A549 (cell line): ENCODE measurements at regions not wholly inside any gene's neighbourhood (a gene's known extent, or its start where the extent isn't known, plus 50 kb on each side); places are given as distances from the start of the nearest gene placed in this dataset.

Experiments
- ATAC-seq, 2 experiments: fragments of 200-7000 bp in 1 of 2; fragments of >200 bp in 1 of 2; cut with Nextera tagmentation in 1 of 2; cut with Tn5 transposase in 1 of 2; 3 replicates each; pipeline versions ENCODE4 v1.8.0 to v1.9.1; 2018 to 2020; ENCODE audit warnings: mild to moderate bottlenecking in 1 of 2, moderate library complexity in 1 of 2
- CTCF ChIA-PET: fragments of 300-600 bp; sonication (Branson Sonifier 250); formaldehyde crosslinking; extraction: SDS; loops from one replicate; lab custom pipeline; 2021; ENCODE audit warnings: antibody characterized with exemption, inconsistent platforms; lab: Yijun Ruan, JAX
- POLR2A ChIA-PET: fragments of 350-600 bp; formaldehyde crosslinking; extraction: SDS; loops from one replicate; lab custom pipeline; 2021; ENCODE audit warnings: antibody characterized with exemption, inconsistent platforms; lab: Yijun Ruan, JAX
- DNase-seq, 2 experiments: peaks; one replicate each; pipeline versions ENCODE4 v3.0.0 to v3.0.0-alpha.2; 2011 to 2016; ENCODE audit warnings: low read depth in 1 of 2, low spot score in 1 of 2
- FAIRE-seq: peaks from 2 replicates; lab custom pipeline; 2011; peaks lifted over from hg19 to GRCh38; lab: Jason Lieb, UNC
- H3K27ac ChIP-seq, 2 experiments: fragments of >200 bp; sonication (Bioruptor Twin); formaldehyde crosslinking; 3 replicates each; pipeline ENCODE4 v1.5.1; 2016 to 2017
- H3K4me1 ChIP-seq: fragments of >200 bp; sonication (Bioruptor Twin); formaldehyde crosslinking; 3 replicates; pipeline ENCODE4 v1.6.1; 2016
- H3K4me2 ChIP-seq: fragments of >200 bp; sonication (Bioruptor Twin); formaldehyde crosslinking; 3 replicates; pipeline ENCODE4 v1.6.1; 2016
- H3K4me3 ChIP-seq: fragments of >200 bp; sonication (Bioruptor Twin); formaldehyde crosslinking; 3 replicates; pipeline ENCODE4 v1.5.1; 2016
- H3K9me3 ChIP-seq: fragments of >200 bp; sonication (Bioruptor Twin); formaldehyde crosslinking; 3 replicates; pipeline ENCODE4 v1.6.1; 2016
- BHLHE40 ChIP-seq: IDR thresholded peaks from 2 replicates; pipeline ENCODE4 v1.6.1; 2012; ENCODE audit warnings: low read depth, low read length, inconsistent platforms
- CBX2 ChIP-seq: fragments of 200-600 bp; sonication (generic); IDR thresholded peaks from 2 replicates; pipeline ENCODE4 v1.6.1; 2016; ENCODE audit warnings: low read depth, mild to moderate bottlenecking, borderline replicate concordance
- CBX8 ChIP-seq: fragments of 200-600 bp; sonication (generic); IDR thresholded peaks from 2 replicates; pipeline ENCODE4 v1.6.1; 2016
- CEBPB ChIP-seq, 2 experiments: fragments of >200 bp in 1 of 2; sonication (Bioruptor Twin) in 1 of 2; formaldehyde crosslinking in 1 of 2; IDR thresholded peaks; 2 replicates each; pipeline ENCODE4 v1.6.1; 2012 to 2016
- CHD4 ChIP-seq: fragments of 200-600 bp; sonication (generic); IDR thresholded peaks from 2 replicates; pipeline ENCODE4 v1.6.1; 2016; ENCODE audit warnings: antibody characterized with exemption, mild to moderate bottlenecking, borderline replicate concordance
- E2F6 ChIP-seq: IDR thresholded peaks from 2 replicates; pipeline ENCODE4 v1.6.1; 2012; ENCODE audit warnings: low read depth, borderline replicate concordance
- HDAC2 ChIP-seq: fragments of 200-600 bp; sonication (generic); IDR thresholded peaks from 2 replicates; pipeline ENCODE4 v1.6.1; 2016
- HOXB13 ChIP-seq: fragments of 250-450 bp; sonication (Bioruptor Pico); IDR thresholded peaks from 2 replicates; pipeline ENCODE4 v1.5.0; 2020; ENCODE audit warnings: low read depth, mild to moderate bottlenecking, moderate library complexity
- JUN ChIP-seq, 2 experiments: fragments of >200 bp; sonication (Bioruptor Twin); formaldehyde crosslinking; IDR thresholded peaks; 2 replicates in 1 of 2; 3 replicates in 1 of 2; pipeline ENCODE4 v1.6.1; 2016 to 2017
- MAFK ChIP-seq: fragments of 450-650 bp; IDR thresholded peaks from 2 replicates; pipeline ENCODE4 v1.6.1; 2014; ENCODE audit not compliant: partially characterized antibody
- NFE2L2 ChIP-seq: fragments of 150-350 bp; conservative IDR thresholded peaks from 2 replicates; pipeline ENCODE4 v1.6.1; 2014; ENCODE audit warnings: low read length
- POLR2AphosphoS2 ChIP-seq: conservative IDR thresholded peaks from 2 replicates; pipeline ENCODE4 v1.6.1; 2012; ENCODE audit warnings: low read length, improper control_type of control experiment, inconsistent platforms
- RAD21 ChIP-seq, 2 experiments: fragments of >200 bp in 1 of 2; sonication (Bioruptor Twin) in 1 of 2; formaldehyde crosslinking in 1 of 2; IDR thresholded peaks in 1 of 2; conservative IDR thresholded peaks in 1 of 2; 2 replicates in 1 of 2; 3 replicates in 1 of 2; pipeline ENCODE4 v1.6.1; 2012 to 2018; ENCODE audit warnings: inconsistent platforms in 1 of 2
- RFX5 ChIP-seq: fragments of 450-650 bp; IDR thresholded peaks from 2 replicates; pipeline ENCODE4 v1.7.1; 2014; ENCODE audit warnings: antibody characterized with exemption, mild to moderate bottlenecking, moderate library complexity
- RNF2 ChIP-seq: fragments of 200-600 bp; sonication (generic); IDR thresholded peaks from 2 replicates; pipeline ENCODE4 v1.6.1; 2016; ENCODE audit warnings: low read depth, mild to moderate bottlenecking, antibody characterized with exemption, moderate library complexity, borderline replicate concordance
- USF2 ChIP-seq: fragments of 450-650 bp; IDR thresholded peaks from 2 replicates; pipeline ENCODE4 v1.6.1; 2014; ENCODE audit warnings: antibody characterized with exemption
- WGBS: methylation state at CpG from one replicate; pipeline ENCODE4 v1.1.6; 2017; ENCODE audit errors: missing lambda C conversion rate; 5-methylcytosine and 5-hydroxymethylcytosine counted together
- TF ChIP-seq, protein P1 (sequence below): fragments of >200 bp; sonication (Bioruptor Twin); formaldehyde crosslinking; IDR thresholded peaks from 3 replicates; pipeline ENCODE4 v1.6.1; 2016
- TF ChIP-seq, protein P2 (sequence below): IDR thresholded peaks from 2 replicates; pipeline ENCODE4 v1.6.1; 2012
- TF ChIP-seq, protein P3 (sequence below): fragments of 250-450 bp; sonication (Bioruptor Pico); IDR thresholded peaks from 2 replicates; pipeline ENCODE4 v1.5.0; 2020; ENCODE audit warnings: low read depth, mild to moderate bottlenecking, moderate library complexity
- TF ChIP-seq, protein P4 (sequence below): fragments of 250-450 bp; sonication (Bioruptor Pico); IDR thresholded peaks from 2 replicates; pipeline ENCODE4 v1.5.0; 2021; ENCODE audit warnings: mild to moderate bottlenecking, moderate library complexity, borderline replicate concordance

- TF ChIP-seq JUN (IDR thresholded peaks at IDR 0.05) = no peak
- TF ChIP-seq RAD21 (conservative IDR thresholded peaks at IDR 0.05 in 1 of 2, IDR thresholded peaks at IDR 0.05 in 1 of 2) = peak; percentile 23 to 25; a peak in 1 of 5 replicates
- ATAC-seq = 0 out of 6 replicates have a peak, but pooled peaks of 1 of the 2 experiments have one; percentile 30
- Histone ChIP-seq H3K4me1 (no peaks in the 10 kb centered on the region), H3K4me3 (no peak overlapping the region), H3K9me3 (0 out of 3 replicates have a peak, but pooled peaks cover 3% of the 10 kb centered on the region), H3K27ac (no peak overlapping the region), H3K4me2 (no peak overlapping the region)
- CTCF ChIA-PET = no interaction called here
- FAIRE-seq = no peak
- POLR2A ChIA-PET = no interaction called here
- peak in 1 of 2 experiments; percentile 14 for DNase-seq
- 67% methylated on average over 5 of the region's 5 CpGs for WGBS
Measured at GRCh38 chr22:27317096-27317495, 484.5 kb downstream of the MN1 start.

DNA sequence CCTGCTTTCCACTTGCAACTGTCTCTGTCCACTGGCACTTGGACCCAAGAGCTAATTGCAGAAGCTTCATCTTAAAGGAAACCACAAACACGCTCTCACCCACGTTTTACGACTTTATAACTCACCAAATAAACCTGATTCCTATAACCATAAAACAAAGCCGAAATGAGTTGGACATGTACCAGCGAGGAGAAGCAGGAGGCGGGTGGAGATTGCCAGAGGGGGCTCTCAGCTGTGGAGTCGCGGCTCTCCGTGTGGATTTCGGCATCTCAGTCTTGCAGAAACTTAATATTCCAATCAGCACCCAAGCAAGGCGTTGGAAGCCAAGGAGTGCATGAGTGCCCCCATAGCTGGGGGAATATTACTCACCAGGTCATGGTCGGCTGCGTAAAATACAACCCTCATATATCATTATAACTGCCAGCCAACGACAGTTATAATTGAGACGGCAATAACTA lies 483.6 kb downstream of the MN1 start:
- Histone ChIP-seq H3K4me2 (no peak overlapping the region), H3K9me3 (0 out of 3 replicates have a peak, but pooled peaks cover 3% of the 10 kb centered on the region), H3K4me3 (no peak overlapping the region), H3K4me1 (no peaks in the 10 kb centered on the region), H3K27ac (no peak overlapping the region)
- ATAC-seq (no peak), DNase-seq (no peak), FAIRE-seq (no peak)
- TF ChIP-seq POLR2AphosphoS2 (no peak), RFX5 (no peak), USF2 (no peak), HOXB13 (CRISPR knock-in tag) (no peak), HDAC2 (no peak), CEBPB (IDR thresholded peaks at IDR 0.05) (no peak), MAFK (no peak), NFE2L2 (no peak), BHLHE40 (no peak), CBX8 (no peak), CBX2 (no peak), CHD4 (no peak), JUN (IDR thresholded peaks at IDR 0.05) (no peak), E2F6 (no peak), RNF2 (no peak)
- TF ChIP-seq, protein P1, sequence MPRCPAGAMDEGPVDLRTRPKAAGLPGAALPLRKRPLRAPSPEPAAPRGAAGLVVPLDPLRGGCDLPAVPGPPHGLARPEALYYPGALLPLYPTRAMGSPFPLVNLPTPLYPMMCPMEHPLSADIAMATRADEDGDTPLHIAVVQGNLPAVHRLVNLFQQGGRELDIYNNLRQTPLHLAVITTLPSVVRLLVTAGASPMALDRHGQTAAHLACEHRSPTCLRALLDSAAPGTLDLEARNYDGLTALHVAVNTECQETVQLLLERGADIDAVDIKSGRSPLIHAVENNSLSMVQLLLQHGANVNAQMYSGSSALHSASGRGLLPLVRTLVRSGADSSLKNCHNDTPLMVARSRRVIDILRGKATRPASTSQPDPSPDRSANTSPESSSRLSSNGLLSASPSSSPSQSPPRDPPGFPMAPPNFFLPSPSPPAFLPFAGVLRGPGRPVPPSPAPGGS = no peak
- TF ChIP-seq, protein P2, sequence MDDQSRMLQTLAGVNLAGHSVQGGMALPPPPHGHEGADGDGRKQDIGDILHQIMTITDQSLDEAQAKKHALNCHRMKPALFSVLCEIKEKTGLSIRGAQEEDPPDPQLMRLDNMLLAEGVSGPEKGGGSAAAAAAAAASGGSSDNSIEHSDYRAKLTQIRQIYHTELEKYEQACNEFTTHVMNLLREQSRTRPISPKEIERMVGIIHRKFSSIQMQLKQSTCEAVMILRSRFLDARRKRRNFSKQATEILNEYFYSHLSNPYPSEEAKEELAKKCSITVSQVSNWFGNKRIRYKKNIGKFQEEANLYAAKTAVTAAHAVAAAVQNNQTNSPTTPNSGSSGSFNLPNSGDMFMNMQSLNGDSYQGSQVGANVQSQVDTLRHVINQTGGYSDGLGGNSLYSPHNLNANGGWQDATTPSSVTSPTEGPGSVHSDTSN = no peak
- TF ChIP-seq, protein P3, sequence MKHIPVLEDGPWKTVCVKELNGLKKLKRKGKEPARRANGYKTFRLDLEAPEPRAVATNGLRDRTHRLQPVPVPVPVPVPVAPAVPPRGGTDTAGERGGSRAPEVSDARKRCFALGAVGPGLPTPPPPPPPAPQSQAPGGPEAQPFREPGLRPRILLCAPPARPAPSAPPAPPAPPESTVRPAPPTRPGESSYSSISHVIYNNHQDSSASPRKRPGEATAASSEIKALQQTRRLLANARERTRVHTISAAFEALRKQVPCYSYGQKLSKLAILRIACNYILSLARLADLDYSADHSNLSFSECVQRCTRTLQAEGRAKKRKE (CRISPR knock-in tag) = no peak
- TF ChIP-seq, protein P4, sequence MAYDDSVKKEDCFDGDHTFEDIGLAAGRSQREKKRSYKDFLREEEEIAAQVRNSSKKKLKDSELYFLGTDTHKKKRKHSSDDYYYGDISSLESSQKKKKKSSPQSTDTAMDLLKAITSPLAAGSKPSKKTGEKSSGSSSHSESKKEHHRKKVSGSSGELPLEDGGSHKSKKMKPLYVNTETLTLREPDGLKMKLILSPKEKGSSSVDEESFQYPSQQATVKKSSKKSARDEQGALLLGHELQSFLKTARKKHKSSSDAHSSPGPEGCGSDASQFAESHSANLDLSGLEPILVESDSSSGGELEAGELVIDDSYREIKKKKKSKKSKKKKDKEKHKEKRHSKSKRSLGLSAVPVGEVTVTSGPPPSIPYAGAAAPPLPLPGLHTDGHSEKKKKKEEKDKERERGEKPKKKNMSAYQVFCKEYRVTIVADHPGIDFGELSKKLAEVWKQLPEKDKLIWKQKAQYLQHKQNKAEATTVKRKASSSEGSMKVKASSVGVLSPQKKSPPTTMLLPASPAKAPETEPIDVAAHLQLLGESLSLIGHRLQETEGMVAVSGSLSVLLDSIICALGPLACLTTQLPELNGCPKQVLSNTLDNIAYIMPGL (CRISPR knock-in tag) = no peak
- 81% methylated on average over 15 of the region's 15 CpGs for WGBS
- ChIA-PET POLR2A (no interaction called here), CTCF (no interaction called here)
